ENCODE measurements at regions not wholly inside any gene's neighbourhood (a gene's known extent, or its start where the extent isn't known, plus 50 kb on each side); places are given as distances from the start of the nearest gene placed in this dataset.
"Not testable (repeated sequence)": the region's sequence is repeated elsewhere in the genome, so short reads cannot be mapped to it uniquely, and the experiment has no call there.

DNA sequence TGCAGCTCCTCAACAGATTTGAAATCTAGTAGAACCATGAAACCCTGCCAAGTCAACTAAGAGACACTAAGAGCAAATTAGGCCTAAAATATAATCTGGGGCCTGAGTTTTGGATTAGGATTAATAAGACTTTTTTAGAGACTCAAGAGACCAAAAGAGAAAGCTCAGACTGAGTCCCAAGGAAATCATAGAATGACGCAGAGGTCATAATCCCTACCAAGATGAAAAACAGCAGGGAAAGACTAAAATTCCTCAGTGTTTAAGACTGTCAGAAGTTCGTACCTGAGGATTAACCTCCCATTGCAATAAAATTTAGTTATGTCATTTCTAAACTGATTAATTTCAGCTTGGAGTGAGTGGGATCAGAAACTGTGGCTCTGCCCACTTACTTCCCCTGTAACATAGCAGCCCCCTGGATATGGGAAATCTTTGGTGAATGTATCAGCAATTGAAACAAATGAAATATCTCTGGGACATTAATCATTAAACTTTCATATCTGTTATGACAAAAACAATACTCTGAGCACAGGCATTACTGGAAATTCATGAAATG, 200.3 kb downstream of the EDN1 start (continued):
- TF ChIP-seq FOXP4 (CRISPR knock-in tag; IDR thresholded peaks at IDR 0.05) (no peak), GTF2I (CRISPR knock-in tag; conservative IDR thresholded peaks at IDR 0.05) (no peak), TEAD1 (CRISPR knock-in tag; IDR thresholded peaks at IDR 0.05) (no peak), ZNF263 (CRISPR knock-in tag; IDR thresholded peaks at IDR 0.05; ENCODE audit: low read depth) (no peak)
- TF ChIP-seq, protein P1, sequence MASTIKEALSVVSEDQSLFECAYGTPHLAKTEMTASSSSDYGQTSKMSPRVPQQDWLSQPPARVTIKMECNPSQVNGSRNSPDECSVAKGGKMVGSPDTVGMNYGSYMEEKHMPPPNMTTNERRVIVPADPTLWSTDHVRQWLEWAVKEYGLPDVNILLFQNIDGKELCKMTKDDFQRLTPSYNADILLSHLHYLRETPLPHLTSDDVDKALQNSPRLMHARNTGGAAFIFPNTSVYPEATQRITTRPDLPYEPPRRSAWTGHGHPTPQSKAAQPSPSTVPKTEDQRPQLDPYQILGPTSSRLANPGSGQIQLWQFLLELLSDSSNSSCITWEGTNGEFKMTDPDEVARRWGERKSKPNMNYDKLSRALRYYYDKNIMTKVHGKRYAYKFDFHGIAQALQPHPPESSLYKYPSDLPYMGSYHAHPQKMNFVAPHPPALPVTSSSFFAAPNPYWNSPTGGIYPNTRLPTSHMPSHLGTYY (CRISPR knock-in tag; IDR thresholded peaks at IDR 0.05), result no peak

- no peak overlapping the region for H3K4me3 Mint-ChIP-seq
- H3K4me1 Mint-ChIP-seq, result peaks cover 4% of the 10 kb centered on the region; the same call in 1 of the 2 replicates
- no peaks in the 10 kb centered on the region for H3K36me3 Mint-ChIP-seq
- peaks cover 7% of the 10 kb centered on the region for H3K9me3 Mint-ChIP-seq
- no peaks in the 10 kb centered on the region for H3K27me3 Mint-ChIP-seq (ENCODE audit: low read depth)
- ATAC-seq, result no peak
- ChIA-PET POLR2A (no interaction called here), CTCF (no interaction called here)
- no peak for DNase-seq (ENCODE audit: low spot score)
- no peak overlapping the region for H3K27ac Mint-ChIP-seq
- TF ChIP-seq SOX15 (CRISPR knock-in tag; IDR thresholded peaks at IDR 0.05) (no peak), SP1 (CRISPR knock-in tag; conservative IDR thresholded peaks at IDR 0.05) (no peak), TCF7 (CRISPR knock-in tag; IDR thresholded peaks at IDR 0.05; ENCODE audit: low read depth) (no peak), FOXJ3 (CRISPR knock-in tag; IDR thresholded peaks at IDR 0.05; ENCODE audit: borderline replicate concordance) (no peak), E2F4 (CRISPR knock-in tag; IDR thresholded peaks at IDR 0.05; ENCODE audit: borderline replicate concordance, low read depth) (no peak), ZNF671 (CRISPR knock-in tag; IDR thresholded peaks at IDR 0.05) (no peak), USF2 (CRISPR knock-in tag; IDR thresholded peaks at IDR 0.05) (no peak)
- TF ChIP-seq, protein P2, sequence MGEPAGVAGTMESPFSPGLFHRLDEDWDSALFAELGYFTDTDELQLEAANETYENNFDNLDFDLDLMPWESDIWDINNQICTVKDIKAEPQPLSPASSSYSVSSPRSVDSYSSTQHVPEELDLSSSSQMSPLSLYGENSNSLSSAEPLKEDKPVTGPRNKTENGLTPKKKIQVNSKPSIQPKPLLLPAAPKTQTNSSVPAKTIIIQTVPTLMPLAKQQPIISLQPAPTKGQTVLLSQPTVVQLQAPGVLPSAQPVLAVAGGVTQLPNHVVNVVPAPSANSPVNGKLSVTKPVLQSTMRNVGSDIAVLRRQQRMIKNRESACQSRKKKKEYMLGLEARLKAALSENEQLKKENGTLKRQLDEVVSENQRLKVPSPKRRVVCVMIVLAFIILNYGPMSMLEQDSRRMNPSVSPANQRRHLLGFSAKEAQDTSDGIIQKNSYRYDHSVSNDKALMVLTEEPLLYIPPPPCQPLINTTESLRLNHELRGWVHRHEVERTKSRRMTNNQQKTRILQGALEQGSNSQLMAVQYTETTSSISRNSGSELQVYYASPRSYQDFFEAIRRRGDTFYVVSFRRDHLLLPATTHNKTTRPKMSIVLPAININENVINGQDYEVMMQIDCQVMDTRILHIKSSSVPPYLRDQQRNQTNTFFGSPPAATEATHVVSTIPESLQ (CRISPR knock-in tag; IDR thresholded peaks at IDR 0.05), result no peak
- TF ChIP-seq, protein P3, sequence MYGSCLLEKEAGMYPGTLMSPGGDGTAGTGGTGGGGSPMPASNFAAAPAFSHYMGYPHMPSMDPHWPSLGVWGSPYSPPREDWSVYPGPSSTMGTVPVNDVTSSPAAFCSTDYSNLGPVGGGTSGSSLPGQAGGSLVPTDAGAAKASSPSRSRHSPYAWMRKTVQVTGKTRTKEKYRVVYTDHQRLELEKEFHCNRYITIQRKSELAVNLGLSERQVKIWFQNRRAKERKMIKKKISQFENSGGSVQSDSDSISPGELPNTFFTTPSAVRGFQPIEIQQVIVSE (CRISPR knock-in tag; IDR thresholded peaks at IDR 0.05; ENCODE audit: borderline replicate concordance), result no peak
Measured at GRCh38 chr6:12490904-12491571, 200.9 kb downstream of the EDN1 start.

- H3K9me3 Mint-ChIP-seq; H3K4me3 Mint-ChIP-seq; H3K36me3 Mint-ChIP-seq; DNase-seq (ENCODE audit: low spot score); H3K4me1 Mint-ChIP-seq; ATAC-seq; POLR2A ChIA-PET; H3K27ac Mint-ChIP-seq; H3K27me3 Mint-ChIP-seq (ENCODE audit: low read depth): not testable (repeated sequence)
- CTCF ChIA-PET, result interaction anchor here (0.8 kb wide), 1 partner anchor 11 kb away, joined by 3 read pairs; no protein-coding TSS in a partner anchor
Measured at GRCh38 chr6:12492929-12493328, 202.8 kb downstream of the EDN1 start.
